ENCODE measurements at regions not wholly inside any gene's neighbourhood (a gene's known extent, or its start where the extent isn't known, plus 50 kb on each side); places are given as distances from the start of the nearest gene placed in this dataset.

- no peak for DNase-seq (ENCODE audit: low read depth)
- no peak overlapping the region for H3K4me3 ChIP-seq (ENCODE audit: control insufficient read depth, low read depth, low read length)
- TF ChIP-seq CTCF (conservative IDR thresholded peaks at IDR 0.05; ENCODE audit: control insufficient read depth, insufficient read depth, low read depth, low read length): no peak
These were observed 166.1 kb upstream of the NTM start for GRCh38 chr11:131204282-131204681.

GRCh38 chr11:131204765-131205380 lies 165.5 kb upstream of the NTM start:
- H3K4me3 ChIP-seq (ENCODE audit: control insufficient read depth, low read depth, low read length): no peak overlapping the region
- no peak for DNase-seq (ENCODE audit: low read depth)
- TF ChIP-seq CTCF (conservative IDR thresholded peaks at IDR 0.05; ENCODE audit: control insufficient read depth, insufficient read depth, low read depth, low read length): no peak

GRCh38 chr11:131206671-131207070 lies 163.7 kb upstream of the NTM start:
- DNase-seq (ENCODE audit: low read depth): no peak
- H3K4me3 ChIP-seq (ENCODE audit: control insufficient read depth, low read depth, low read length): no peak overlapping the region
- no peak for TF ChIP-seq CTCF (conservative IDR thresholded peaks at IDR 0.05; ENCODE audit: control insufficient read depth, insufficient read depth, low read depth, low read length)

GRCh38 chr11:131207901-131208300 lies 162.5 kb upstream of the NTM start:
- no peak for DNase-seq (ENCODE audit: low read depth)
- TF ChIP-seq CTCF (conservative IDR thresholded peaks at IDR 0.05; ENCODE audit: control insufficient read depth, insufficient read depth, low read depth, low read length): no peak
- no peak overlapping the region for H3K4me3 ChIP-seq (ENCODE audit: control insufficient read depth, low read depth, low read length)

GRCh38 chr11:131217313-131218310 lies 152.8 kb upstream of the NTM start:
- H3K4me3 ChIP-seq (ENCODE audit: control insufficient read depth, low read depth, low read length): no peak overlapping the region
- DNase-seq (ENCODE audit: low read depth): peak; percentile 2
- peak; percentile 24 for TF ChIP-seq CTCF (conservative IDR thresholded peaks at IDR 0.05; ENCODE audit: control insufficient read depth, insufficient read depth, low read depth, low read length)

GRCh38 chr11:131218542-131218941 lies 151.9 kb upstream of the NTM start:
- no peak for TF ChIP-seq CTCF (conservative IDR thresholded peaks at IDR 0.05; ENCODE audit: control insufficient read depth, insufficient read depth, low read depth, low read length)
- no peak for DNase-seq (ENCODE audit: low read depth)
- H3K4me3 ChIP-seq (ENCODE audit: control insufficient read depth, low read depth, low read length): no peak overlapping the region
